Neural progenitor cell (in vitro differentiated cells): ENCODE measurements at regions not wholly inside any gene's neighbourhood (a gene's known extent, or its start where the extent isn't known, plus 50 kb on each side); places are given as distances from the start of the nearest gene placed in this dataset.
"Not testable (repeated sequence)": the region's sequence is repeated elsewhere in the genome, so short reads cannot be mapped to it uniquely, and the experiment has no call there.

ENCODE experiments used
- DNase-seq: peaks from one replicate; pipeline ENCODE4 v3.0.0-alpha.2; 2016; ENCODE audit warnings: low spot score
- H2AFZ ChIP-seq: fragments of 200-600 bp; sonication (generic); replicated peaks from 2 replicates; pipeline ENCODE4 v1.6.1; 2016; ENCODE audit warnings: antibody characterized with exemption
- H3F3A ChIP-seq: fragments of 200-600 bp; sonication (generic); 2 replicates; pipeline ENCODE4 v1.6.1; 2016; ENCODE audit warnings: antibody characterized with exemption, low read depth
- H3K27ac ChIP-seq: fragments of 200-600 bp; sonication (generic); 2 replicates; pipeline ENCODE4 v1.5.1; 2016; ENCODE audit warnings: mild to moderate bottlenecking
- H3K27me3 ChIP-seq: fragments of 200-600 bp; sonication (generic); 2 replicates; pipeline ENCODE4 v1.6.1; 2016; ENCODE audit warnings: mild to moderate bottlenecking, moderate library complexity
- H3K36me3 ChIP-seq: fragments of 200-600 bp; sonication (generic); 2 replicates; pipeline ENCODE4 v1.5.1; 2016
- H3K4me1 ChIP-seq: fragments of 200-600 bp; sonication (generic); 2 replicates; pipeline ENCODE4 v1.6.1; 2016; ENCODE audit warnings: mixed run types
- H3K4me2 ChIP-seq: fragments of 200-600 bp; sonication (generic); 2 replicates; pipeline ENCODE4 v1.6.1; 2016
- H3K4me3 ChIP-seq: fragments of 200-600 bp; sonication (generic); 2 replicates; pipeline ENCODE4 v1.5.1; 2016
- H3K79me2 ChIP-seq: fragments of 200-600 bp; sonication (generic); 2 replicates; pipeline ENCODE4 v1.6.1; 2016; ENCODE audit warnings: low read depth
- H3K9ac ChIP-seq: fragments of 200-600 bp; sonication (generic); 2 replicates; pipeline ENCODE4 v1.6.1; 2016
- H3K9me3 ChIP-seq: fragments of 200-600 bp; sonication (generic); 2 replicates; pipeline ENCODE4 v1.5.1; 2016; ENCODE audit warnings: low read depth
- H4K20me1 ChIP-seq: fragments of 200-600 bp; sonication (generic); 2 replicates; pipeline ENCODE4 v1.6.1; 2016; ENCODE audit warnings: low read depth
- H3K27ac Mint-ChIP-seq: 3 replicates; pipeline ENCODE4 v1.8.0; 2021; ENCODE audit warnings: mixed read lengths
- H3K27me3 Mint-ChIP-seq: 2 replicates; pipeline ENCODE4 v1.8.0; 2022; ENCODE audit warnings: low read depth, mild to moderate bottlenecking, inconsistent platforms, moderate library complexity, mixed read lengths; ENCODE audit not compliant: insufficient read depth
- H3K36me3 Mint-ChIP-seq: 3 replicates; pipeline ENCODE4 v1.8.0; 2021; ENCODE audit warnings: mixed read lengths
- H3K4me1 Mint-ChIP-seq: 3 replicates; pipeline ENCODE4 v1.8.0; 2021; ENCODE audit warnings: mixed read lengths
- H3K4me3 Mint-ChIP-seq: 3 replicates; pipeline ENCODE4 v1.8.0; 2021; ENCODE audit warnings: mild to moderate bottlenecking, moderate library complexity, mixed read lengths
- H3K9me3 Mint-ChIP-seq: 3 replicates; pipeline ENCODE4 v1.8.0; 2020; ENCODE audit warnings: mixed read lengths
- CTCF ChIP-seq: fragments of 200-600 bp; sonication (generic); IDR thresholded peaks from 2 replicates; pipeline ENCODE4 v1.5.1; 2017; ENCODE audit warnings: antibody characterized with exemption, mild to moderate bottlenecking
- EZH2 ChIP-seq: fragments of 200-600 bp; sonication (generic); IDR thresholded peaks from 2 replicates; pipeline ENCODE4 v1.6.1; 2017; ENCODE audit warnings: antibody characterized with exemption, mild to moderate bottlenecking, moderate library complexity
- EZH2phosphoT487 ChIP-seq: fragments of 200-600 bp; sonication (generic); IDR thresholded peaks from 2 replicates; pipeline ENCODE4 v1.6.1; 2017; ENCODE audit warnings: antibody characterized with exemption

- H3K9ac ChIP-seq, result peak overlapping the region; percentile 71
- H2AFZ ChIP-seq, result no peak overlapping the region
- H3K4me1 ChIP-seq, result peaks cover 6% of the 10 kb centered on the region
- Mint-ChIP-seq H3K27me3 (peaks cover 3% of the 10 kb centered on the region), H3K4me3 (peak overlapping the region; percentile 92), H3K4me1 (peaks cover 3% of the 10 kb centered on the region), H3K9me3 (no peaks in the 10 kb centered on the region), H3K27ac (no peak overlapping the region), H3K36me3 (peaks cover 1% of the 10 kb centered on the region)
- H3K4me3 ChIP-seq, result peak overlapping the region; percentile 70
- no peaks in the 10 kb centered on the region for H3K9me3 ChIP-seq
- H3K27me3 ChIP-seq, result no peaks in the 10 kb centered on the region
- peaks cover 46% of the 10 kb centered on the region for H3K79me2 ChIP-seq
- H3K36me3 ChIP-seq, result no peaks in the 10 kb centered on the region
- H3K27ac ChIP-seq, result peak overlapping the region; percentile 83
- H3K4me2 ChIP-seq, result peak overlapping the region; percentile 84
- peaks cover 6% of the 10 kb centered on the region for H4K20me1 ChIP-seq
- peak; percentile 15 for DNase-seq
- H3F3A ChIP-seq, result peaks cover 13% of the 10 kb centered on the region
- TF ChIP-seq EZH2 (no peak), CTCF (no peak), EZH2phosphoT487 (no peak)
These were observed 305.0 kb downstream of the TYW1 start for GRCh38 chr7:67301667-67302066.

GRCh38 chr7:67302113-67303039 is 305.7 kb downstream of the TYW1 start:
- Mint-ChIP-seq H3K27ac (peak overlapping the region; percentile 85), H3K4me3 (peak overlapping the region; percentile 92), H3K36me3 (peaks cover 1% of the 10 kb centered on the region), H3K4me1 (peaks cover 3% of the 10 kb centered on the region), H3K9me3 (no peaks in the 10 kb centered on the region), H3K27me3 (peaks cover 3% of the 10 kb centered on the region)
- H3K4me1 ChIP-seq, result peaks cover 6% of the 10 kb centered on the region
- peak overlapping the region; percentile 71 for H3K9ac ChIP-seq
- H3K4me3 ChIP-seq, result peak overlapping the region; percentile 70
- H3K27me3 ChIP-seq, result no peaks in the 10 kb centered on the region
- peaks cover 6% of the 10 kb centered on the region for H4K20me1 ChIP-seq
- peaks cover 50% of the 10 kb centered on the region for H3K79me2 ChIP-seq
- peak; percentile 99 for DNase-seq
- peaks cover 13% of the 10 kb centered on the region for H3F3A ChIP-seq
- no peaks in the 10 kb centered on the region for H3K36me3 ChIP-seq
- H2AFZ ChIP-seq, result peak overlapping the region; percentile 77
- peak overlapping the region; percentile 84 for H3K4me2 ChIP-seq
- peak overlapping the region; percentile 83 for H3K27ac ChIP-seq
- no peak for TF ChIP-seq EZH2phosphoT487
- TF ChIP-seq CTCF, result peak; percentile 46
- H3K9me3 ChIP-seq, result no peaks in the 10 kb centered on the region

GRCh38 chr7:67304846-67305245 is 308.2 kb downstream of the TYW1 start:
- H3K9me3 ChIP-seq, H3K4me2 ChIP-seq, H3K27ac ChIP-seq, DNase-seq, H3K4me1 Mint-ChIP-seq, H3K27ac Mint-ChIP-seq, H3K9me3 Mint-ChIP-seq, H3K9ac ChIP-seq, H3K27me3 Mint-ChIP-seq, H3K4me3 ChIP-seq, H3K27me3 ChIP-seq, H2AFZ ChIP-seq, H3K36me3 ChIP-seq, H4K20me1 ChIP-seq, H3K36me3 Mint-ChIP-seq, H3K4me1 ChIP-seq: not testable (repeated sequence)
- peak overlapping the region; percentile 52 for H3K4me3 Mint-ChIP-seq
- Histone ChIP-seq H3F3A (peaks cover 13% of the 10 kb centered on the region), H3K79me2 (peaks cover 50% of the 10 kb centered on the region)

GRCh38 chr7:67306331-67306730 is 309.7 kb downstream of the TYW1 start:
- no peak overlapping the region for H2AFZ ChIP-seq
- no peak overlapping the region for H3K4me3 ChIP-seq
- H4K20me1 ChIP-seq, result peaks cover 6% of the 10 kb centered on the region
- TF ChIP-seq EZH2phosphoT487 (no peak), EZH2 (no peak), CTCF (no peak)
- Mint-ChIP-seq H3K9me3 (no peaks in the 10 kb centered on the region), H3K4me3 (no peak overlapping the region), H3K27me3 (peaks cover 3% of the 10 kb centered on the region), H3K36me3 (peaks cover 11% of the 10 kb centered on the region), H3K27ac (no peak overlapping the region), H3K4me1 (peaks cover 3% of the 10 kb centered on the region)
- peaks cover 13% of the 10 kb centered on the region for H3F3A ChIP-seq
- peaks cover 47% of the 10 kb centered on the region for H3K79me2 ChIP-seq
- no peak overlapping the region for H3K9ac ChIP-seq
- DNase-seq, result no peak
- no peak overlapping the region for H3K4me2 ChIP-seq
- peaks cover 5% of the 10 kb centered on the region for H3K36me3 ChIP-seq
- peaks cover 6% of the 10 kb centered on the region for H3K4me1 ChIP-seq
- no peaks in the 10 kb centered on the region for H3K27me3 ChIP-seq
- H3K27ac ChIP-seq, result no peak overlapping the region
- no peaks in the 10 kb centered on the region for H3K9me3 ChIP-seq
